ENCODE measurements at regions not wholly inside any gene's neighbourhood (a gene's known extent, or its start where the extent isn't known, plus 50 kb on each side); places are given as distances from the start of the nearest gene placed in this dataset.

GRCh38 chr7:17020250-17020649 lies 138.5 kb upstream of the AGR3 start:
- DNase-seq: no peak

- no peak for DNase-seq
Measured at GRCh38 chr7:17021205-17021604, 139.4 kb upstream of the AGR3 start.

- peak; percentile 28 for DNase-seq
Measured at GRCh38 chr7:17022920-17023319, 141.1 kb upstream of the AGR3 start.

GRCh38 chr7:17026269-17026668 lies 144.5 kb upstream of the AGR3 start:
- no peak for DNase-seq

GRCh38 chr7:17027143-17027788 lies 145.5 kb upstream of the AGR3 start:
- DNase-seq: no peak

GRCh38 chr7:17027789-17028152 lies 146.0 kb upstream of the AGR3 start:
- no peak for DNase-seq

GRCh38 chr7:17029150-17029549 lies 147.4 kb upstream of the AGR3 start:
- DNase-seq: peak; percentile 53

GRCh38 chr7:17030559-17030958 lies 148.8 kb upstream of the AGR3 start:
- DNase-seq: no peak

- DNase-seq: no peak
Measured at GRCh38 chr7:17031906-17032551, 150.2 kb upstream of the AGR3 start.

GRCh38 chr7:17033245-17033644 lies 151.5 kb upstream of the AGR3 start:
- no peak for DNase-seq

GRCh38 chr7:17036584-17036983 lies 154.8 kb upstream of the AGR3 start:
- no peak for DNase-seq

- no peak for DNase-seq
Measured at GRCh38 chr7:17037356-17037755, 155.6 kb upstream of the AGR3 start.

GRCh38 chr7:17038160-17038782 lies 156.5 kb upstream of the AGR3 start:
- DNase-seq: no peak

- DNase-seq: no peak
Measured at GRCh38 chr7:17038783-17039170, 157.0 kb upstream of the AGR3 start.

GRCh38 chr7:17039372-17039771 lies 157.6 kb upstream of the AGR3 start:
- no peak for DNase-seq

- DNase-seq: no peak
Measured at GRCh38 chr7:17040716-17041115, 158.9 kb upstream of the AGR3 start.

GRCh38 chr7:17041324-17041723 lies 159.5 kb upstream of the AGR3 start:
- DNase-seq: peak; percentile 30

- no peak for DNase-seq
Measured at GRCh38 chr7:17042211-17042610, 160.4 kb upstream of the AGR3 start.

GRCh38 chr7:17043012-17043877 lies 161.5 kb upstream of the AGR3 start:
- no peak for DNase-seq

- DNase-seq: no peak
Measured at GRCh38 chr7:17044396-17044795, 162.6 kb upstream of the AGR3 start.

GRCh38 chr7:17044861-17045260 lies 163.1 kb upstream of the AGR3 start:
- no peak for DNase-seq

- DNase-seq: no peak
Measured at GRCh38 chr7:17046259-17046658, 164.5 kb upstream of the AGR3 start.

- no peak for DNase-seq
Measured at GRCh38 chr7:17046666-17047065, 164.9 kb upstream of the AGR3 start.
